Keratinocyte (primary cell): ENCODE measurements at regions not wholly inside any gene's neighbourhood (a gene's known extent, or its start where the extent isn't known, plus 50 kb on each side); places are given as distances from the start of the nearest gene placed in this dataset.
A peak's percentile ranks its signal among the peaks of the same experiment; 100 is the strongest.

Experiments used
- DNase-seq: peaks from one replicate; pipeline ENCODE4 v3.0.0-alpha.2; 2011; ENCODE audit warnings: low read depth, missing footprints, low spot score
- FAIRE-seq: peaks from 2 replicates; lab custom pipeline; 2011; peaks lifted over from hg19 to GRCh38; lab: Jason Lieb, UNC
- H2AFZ ChIP-seq: 2 replicates; pipeline ENCODE4 v1.6.0; 2012; ENCODE audit warnings: low read length, control low read depth, inconsistent platforms; ENCODE audit not compliant: control insufficient read depth
- H3K27ac ChIP-seq: 2 replicates; pipeline ENCODE4 v1.5.1; 2011; ENCODE audit warnings: low read length; ENCODE audit not compliant: control insufficient read depth, insufficient read depth
- H3K27me3 ChIP-seq: 3 replicates; pipeline ENCODE4 v1.6.0; 2011; ENCODE audit warnings: low read length; ENCODE audit not compliant: control insufficient read depth, insufficient read depth; ENCODE audit errors: extremely low read depth
- H3K36me3 ChIP-seq, 2 experiments: 2 replicates in 1 of 2; 3 replicates in 1 of 2; pipeline ENCODE4 v1.5.1; 2011; ENCODE audit warnings: low read length in 2 of 2, mild to moderate bottlenecking in 1 of 2; ENCODE audit not compliant: control insufficient read depth in 2 of 2, insufficient read depth in 2 of 2; ENCODE audit errors: extremely low read depth in 1 of 2
- H3K4me1 ChIP-seq: 3 replicates; pipeline ENCODE4 v1.5.1; 2011; ENCODE audit warnings: low read length; ENCODE audit not compliant: control insufficient read depth, insufficient read depth; ENCODE audit errors: extremely low read depth
- H3K4me2 ChIP-seq: 3 replicates; pipeline ENCODE4 v1.6.0; 2011; ENCODE audit warnings: low read depth, low read length; ENCODE audit not compliant: control insufficient read depth, insufficient read depth; ENCODE audit errors: extremely low read depth
- H3K4me3 ChIP-seq, 3 experiments: fragments of 200-600 bp in 1 of 3; sonication (generic) in 1 of 3; 2 replicates in 2 of 3; 3 replicates in 1 of 3; pipeline ENCODE4 v1.5.1; 2011 to 2016; ENCODE audit warnings: low read length in 3 of 3, mild to moderate bottlenecking in 3 of 3, control low read depth in 2 of 3, inconsistent platforms in 1 of 3, low read depth in 1 of 3, mixed read lengths in 1 of 3, mixed run types in 1 of 3, moderate library complexity in 1 of 3; ENCODE audit not compliant: control insufficient read depth in 2 of 3, insufficient read depth in 2 of 3; ENCODE audit errors: extremely low read depth in 1 of 3
- H3K79me2 ChIP-seq: 2 replicates; pipeline ENCODE4 v1.6.0; 2012; ENCODE audit warnings: low read length; ENCODE audit not compliant: control insufficient read depth, insufficient read depth
- H3K9ac ChIP-seq: 3 replicates; pipeline ENCODE4 v1.6.0; 2011; ENCODE audit warnings: low read length; ENCODE audit not compliant: control insufficient read depth, insufficient read depth; ENCODE audit errors: extremely low read depth
- H3K9me1 ChIP-seq: 3 replicates; pipeline ENCODE4 v1.6.0; 2011; ENCODE audit warnings: low read length; ENCODE audit not compliant: control insufficient read depth, insufficient read depth; ENCODE audit errors: extremely low read depth
- H3K9me3 ChIP-seq: 2 replicates; pipeline ENCODE4 v1.5.1; 2012; ENCODE audit warnings: low read depth, low read length; ENCODE audit not compliant: control insufficient read depth
- H4K20me1 ChIP-seq: 3 replicates; pipeline ENCODE4 v1.6.0; 2011; ENCODE audit warnings: low read length; ENCODE audit not compliant: control insufficient read depth, insufficient read depth; ENCODE audit errors: extremely low read depth
- EZH2 ChIP-seq: IDR thresholded peaks from one replicate; pipeline ENCODE4 v1.6.1; 2012; ENCODE audit warnings: inconsistent platforms, mild to moderate bottlenecking, low read length, moderate library complexity
- dilution Hi-C: fragments of 300-500 bp; cut with MboI; formaldehyde crosslinking; loops from one replicate; pipeline ENCODE4 v1.7.0; 2020; ENCODE audit warnings: low sequenced_read_pairs; ENCODE audit not compliant: extremely low pct_ligation_motif_present
- TF ChIP-seq, protein P1 (sequence below), 3 experiments: IDR thresholded peaks in 1 of 3; conservative IDR thresholded peaks in 1 of 3; optimal IDR thresholded peaks in 1 of 3; 2 replicates in 2 of 3; 3 replicates in 1 of 3; pipeline versions ENCODE3 to v1.5.1; 2011; ENCODE audit warnings: low read length in 3 of 3, mild to moderate bottlenecking in 3 of 3, moderate library complexity in 2 of 3, control low read depth in 1 of 3, inconsistent platforms in 1 of 3; ENCODE audit not compliant: insufficient read depth in 2 of 3; ENCODE audit errors: extremely low read depth in 1 of 3

GRCh38 chr4:32073542-32073941, 1353.4 kb downstream of the PCDH7 start:
- Histone ChIP-seq H3K9ac (no peak overlapping the region), H3K9me3 (no peaks in the 10 kb centered on the region), H2AFZ (no peak overlapping the region), H3K79me2 (no peaks in the 10 kb centered on the region), H3K9me1 (no peaks in the 10 kb centered on the region), H4K20me1 (no peaks in the 10 kb centered on the region), H3K27ac (no peak overlapping the region), H3K36me3 (no peaks in the 10 kb centered on the region), H3K4me3 (no peak overlapping the region), H3K4me2 (no peak overlapping the region), H3K27me3 (no peaks in the 10 kb centered on the region), H3K4me1 (no peaks in the 10 kb centered on the region)
- TF ChIP-seq, protein P1, sequence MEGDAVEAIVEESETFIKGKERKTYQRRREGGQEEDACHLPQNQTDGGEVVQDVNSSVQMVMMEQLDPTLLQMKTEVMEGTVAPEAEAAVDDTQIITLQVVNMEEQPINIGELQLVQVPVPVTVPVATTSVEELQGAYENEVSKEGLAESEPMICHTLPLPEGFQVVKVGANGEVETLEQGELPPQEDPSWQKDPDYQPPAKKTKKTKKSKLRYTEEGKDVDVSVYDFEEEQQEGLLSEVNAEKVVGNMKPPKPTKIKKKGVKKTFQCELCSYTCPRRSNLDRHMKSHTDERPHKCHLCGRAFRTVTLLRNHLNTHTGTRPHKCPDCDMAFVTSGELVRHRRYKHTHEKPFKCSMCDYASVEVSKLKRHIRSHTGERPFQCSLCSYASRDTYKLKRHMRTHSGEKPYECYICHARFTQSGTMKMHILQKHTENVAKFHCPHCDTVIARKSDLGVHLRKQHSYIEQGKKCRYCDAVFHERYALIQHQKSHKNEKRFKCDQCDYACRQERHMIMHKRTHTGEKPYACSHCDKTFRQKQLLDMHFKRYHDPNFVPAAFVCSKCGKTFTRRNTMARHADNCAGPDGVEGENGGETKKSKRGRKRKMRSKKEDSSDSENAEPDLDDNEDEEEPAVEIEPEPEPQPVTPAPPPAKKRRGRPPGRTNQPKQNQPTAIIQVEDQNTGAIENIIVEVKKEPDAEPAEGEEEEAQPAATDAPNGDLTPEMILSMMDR (optimal IDR thresholded peaks at IDR 0.05 in 1 of 3, IDR thresholded peaks at IDR 0.05 in 1 of 3, conservative IDR thresholded peaks at IDR 0.05 in 1 of 3; ENCODE audit: extremely low read depth in 1 of 3, insufficient read depth in 2 of 3, low read length in 3 of 3) = no peak
- no peak for TF ChIP-seq EZH2
- dilution Hi-C loops = no loop called here
- FAIRE-seq (no peak), DNase-seq (peak; percentile 2)

- H3K79me2 ChIP-seq = no peaks in the 10 kb centered on the region
- TF ChIP-seq EZH2 = no peak
- TF ChIP-seq, protein P1 (optimal IDR thresholded peaks at IDR 0.05 in 1 of 3, IDR thresholded peaks at IDR 0.05 in 1 of 3, conservative IDR thresholded peaks at IDR 0.05 in 1 of 3; ENCODE audit: extremely low read depth in 1 of 3, insufficient read depth in 2 of 3, low read length in 3 of 3) = no peak
- H3K27me3 ChIP-seq = no peaks in the 10 kb centered on the region
- H3K36me3 ChIP-seq = no peaks in the 10 kb centered on the region
- H3K9ac ChIP-seq = no peak overlapping the region
- dilution Hi-C loops = no loop called here
- DNase-seq = no peak
- H3K4me3 ChIP-seq = no peak overlapping the region
- no peak overlapping the region for H3K4me2 ChIP-seq
- FAIRE-seq = no peak
- peaks cover 5% of the 10 kb centered on the region for H3K4me1 ChIP-seq
- no peaks in the 10 kb centered on the region for H3K9me3 ChIP-seq
- H3K9me1 ChIP-seq = no peaks in the 10 kb centered on the region
- no peak overlapping the region for H2AFZ ChIP-seq
- H3K27ac ChIP-seq = no peak overlapping the region
- no peaks in the 10 kb centered on the region for H4K20me1 ChIP-seq
Observed at GRCh38 chr4:32087211-32087610, 1367.0 kb downstream of the PCDH7 start.
